ENCODE measurements at regions not wholly inside any gene's neighbourhood (a gene's known extent, or its start where the extent isn't known, plus 50 kb on each side); places are given as distances from the start of the nearest gene placed in this dataset.
"Not testable (repeated sequence)": the region's sequence is repeated elsewhere in the genome, so short reads cannot be mapped to it uniquely, and the experiment has no call there.

- DNase-seq, result not testable (repeated sequence)
Observed at GRCh38 chr7:155397758-155398714, 59.9 kb upstream of the EN2 start.

- no peak for DNase-seq
Observed at GRCh38 chr7:155398944-155399343, 59.0 kb upstream of the EN2 start.

- DNase-seq, result no peak
Observed at GRCh38 chr7:155399577-155399976, 58.4 kb upstream of the EN2 start.

GRCh38 chr7:155401231-155401630 lies 56.7 kb upstream of the EN2 start:
- no peak for DNase-seq

GRCh38 chr7:155401884-155402283 lies 56.0 kb upstream of the EN2 start:
- no peak for DNase-seq

- no peak for DNase-seq
Observed at GRCh38 chr7:155402941-155403340, 55.0 kb upstream of the EN2 start.

GRCh38 chr7:155404976-155405375 lies 53.0 kb upstream of the EN2 start:
- no peak for DNase-seq

- no peak for DNase-seq
Observed at GRCh38 chr7:155405399-155406318, 52.3 kb upstream of the EN2 start.

- DNase-seq, result no peak
Observed at GRCh38 chr7:155407799-155408198, 50.1 kb upstream of the EN2 start.

All from MV-4-11 (cell line).